GM12865 (cell line): ENCODE measurements at regions not wholly inside any gene's neighbourhood (a gene's known extent, or its start where the extent isn't known, plus 50 kb on each side); places are given as distances from the start of the nearest gene placed in this dataset.
A peak's percentile ranks its signal among the peaks of the same experiment; 100 is the strongest.

ENCODE experiments used
- DNase-seq: peaks from one replicate; pipeline ENCODE4 v3.0.0; 2010; ENCODE audit warnings: low read depth
- H3K4me3 ChIP-seq: 2 replicates; pipeline ENCODE4 v1.5.1; 2011; ENCODE audit warnings: mild to moderate bottlenecking, low read depth, low read length, control low read depth
- TF ChIP-seq, protein P1 (sequence below): IDR thresholded peaks from 2 replicates; pipeline ENCODE4 v1.5.1; 2011; ENCODE audit warnings: low read length, control low read depth, low read depth, inconsistent platforms; ENCODE audit not compliant: insufficient read depth; ENCODE audit errors: missing control alignments

DNA sequence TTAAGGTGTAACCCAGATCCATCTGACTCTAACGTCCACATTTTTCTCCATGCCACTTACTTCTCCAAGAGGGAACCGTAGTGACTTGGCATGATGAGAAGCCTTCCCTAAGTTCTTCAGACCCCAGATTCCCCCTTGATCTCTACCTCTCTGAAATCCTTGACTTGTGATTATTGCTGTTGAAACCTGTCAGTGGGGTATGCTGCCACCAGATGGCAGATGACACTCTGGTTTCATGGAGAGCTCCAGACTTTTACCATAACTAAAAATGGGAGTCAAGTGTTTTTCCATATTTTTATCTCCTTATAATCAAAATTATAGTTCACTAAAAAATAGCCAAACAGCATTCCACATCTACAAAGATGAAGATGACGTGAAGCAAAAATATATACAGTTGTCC lies 504.2 kb downstream of the SOX6 start:
- peak; percentile 13 for DNase-seq
- no peak overlapping the region for H3K4me3 ChIP-seq
- TF ChIP-seq, protein P1, sequence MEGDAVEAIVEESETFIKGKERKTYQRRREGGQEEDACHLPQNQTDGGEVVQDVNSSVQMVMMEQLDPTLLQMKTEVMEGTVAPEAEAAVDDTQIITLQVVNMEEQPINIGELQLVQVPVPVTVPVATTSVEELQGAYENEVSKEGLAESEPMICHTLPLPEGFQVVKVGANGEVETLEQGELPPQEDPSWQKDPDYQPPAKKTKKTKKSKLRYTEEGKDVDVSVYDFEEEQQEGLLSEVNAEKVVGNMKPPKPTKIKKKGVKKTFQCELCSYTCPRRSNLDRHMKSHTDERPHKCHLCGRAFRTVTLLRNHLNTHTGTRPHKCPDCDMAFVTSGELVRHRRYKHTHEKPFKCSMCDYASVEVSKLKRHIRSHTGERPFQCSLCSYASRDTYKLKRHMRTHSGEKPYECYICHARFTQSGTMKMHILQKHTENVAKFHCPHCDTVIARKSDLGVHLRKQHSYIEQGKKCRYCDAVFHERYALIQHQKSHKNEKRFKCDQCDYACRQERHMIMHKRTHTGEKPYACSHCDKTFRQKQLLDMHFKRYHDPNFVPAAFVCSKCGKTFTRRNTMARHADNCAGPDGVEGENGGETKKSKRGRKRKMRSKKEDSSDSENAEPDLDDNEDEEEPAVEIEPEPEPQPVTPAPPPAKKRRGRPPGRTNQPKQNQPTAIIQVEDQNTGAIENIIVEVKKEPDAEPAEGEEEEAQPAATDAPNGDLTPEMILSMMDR = peak; percentile 17

GRCh38 chr11:15854245-15854644 lies 502.1 kb downstream of the SOX6 start:
- TF ChIP-seq, protein P1 = no peak
- no peak for DNase-seq
- no peak overlapping the region for H3K4me3 ChIP-seq

- no peak for DNase-seq
- no peak overlapping the region for H3K4me3 ChIP-seq
- TF ChIP-seq, protein P1 = no peak
Measured at GRCh38 chr11:15858881-15859280, 497.5 kb downstream of the SOX6 start.

DNA sequence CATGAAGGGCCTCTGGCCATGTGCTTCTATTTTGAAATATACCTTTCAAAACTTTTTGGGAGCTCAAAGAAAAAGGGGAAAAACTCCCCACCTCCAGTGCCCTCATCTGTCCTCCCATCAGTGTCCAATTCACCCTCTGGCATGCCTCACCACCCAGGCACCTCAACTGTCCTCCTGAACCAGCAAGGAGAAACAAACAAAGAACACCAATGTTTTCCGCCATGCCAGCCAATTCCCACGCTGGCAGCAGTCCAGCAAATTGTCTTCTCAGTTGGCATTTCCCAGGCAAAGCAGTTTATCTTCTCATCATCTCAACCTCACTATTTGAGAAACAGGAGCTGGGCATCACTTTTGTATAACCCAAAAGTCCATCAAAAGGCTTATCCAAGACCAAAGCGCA lies 496.9 kb downstream of the SOX6 start:
- TF ChIP-seq, protein P1 = no peak
- H3K4me3 ChIP-seq = no peak overlapping the region
- no peak for DNase-seq

GRCh38 chr11:15861256-15861655 lies 495.1 kb downstream of the SOX6 start:
- TF ChIP-seq, protein P1 = no peak

GRCh38 chr11:15863411-15863810 lies 492.9 kb downstream of the SOX6 start:
- H3K4me3 ChIP-seq = no peak overlapping the region
- TF ChIP-seq, protein P1 = no peak
- DNase-seq = no peak

More at GRCh38 chr11:15861256-15861655, 495.1 kb downstream of the SOX6 start:
- no peak for DNase-seq
- no peak overlapping the region for H3K4me3 ChIP-seq

- TF ChIP-seq, protein P1 = no peak
- DNase-seq = no peak
- no peak overlapping the region for H3K4me3 ChIP-seq
Measured at GRCh38 chr11:15864026-15864805, 492.1 kb downstream of the SOX6 start.
